ENCODE measurements at regions not wholly inside any gene's neighbourhood (a gene's known extent, or its start where the extent isn't known, plus 50 kb on each side); places are given as distances from the start of the nearest gene placed in this dataset.

DNA sequence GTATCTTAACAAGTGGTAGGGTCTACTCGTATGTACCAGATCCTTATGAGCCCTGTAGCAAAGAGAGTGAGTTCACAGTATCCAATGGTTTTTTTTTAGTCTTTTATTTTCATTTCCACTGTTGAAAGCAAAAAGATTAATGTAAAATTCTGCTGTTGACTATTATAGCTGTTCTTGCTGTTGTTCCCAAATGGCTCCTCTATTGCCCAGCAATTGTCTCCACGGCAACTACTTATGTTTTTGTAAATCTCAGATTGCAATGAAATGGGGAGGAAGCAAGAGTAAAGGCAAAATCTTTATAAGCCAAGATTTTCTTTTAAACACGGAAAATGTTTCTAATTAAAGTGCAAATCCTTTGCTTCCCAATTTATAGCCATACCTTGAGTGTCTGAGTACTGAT is 406.1 kb downstream of the EPM2A start:
- no peak for DNase-seq (ENCODE audit: low read depth)

DNA sequence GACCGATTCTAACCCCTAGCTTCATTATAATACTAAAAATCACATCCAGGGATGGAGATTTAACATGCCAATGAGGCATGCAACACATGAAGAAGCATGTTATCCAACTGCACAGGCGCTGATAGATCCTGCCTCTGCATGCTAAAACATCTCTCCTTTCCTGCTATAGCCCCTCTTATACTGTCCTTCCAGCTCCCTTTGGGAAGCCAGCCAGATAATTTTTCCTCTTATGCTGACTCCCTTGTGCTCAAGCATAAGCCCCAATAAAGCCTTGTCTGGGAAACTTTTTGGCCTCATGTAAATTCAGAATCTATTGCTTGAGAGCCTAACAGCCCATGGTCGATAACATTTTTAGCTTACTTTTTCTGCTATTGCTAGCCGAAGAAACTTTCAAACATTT is 404.3 kb downstream of the EPM2A start:
- DNase-seq (ENCODE audit: low read depth), result no peak

DNA sequence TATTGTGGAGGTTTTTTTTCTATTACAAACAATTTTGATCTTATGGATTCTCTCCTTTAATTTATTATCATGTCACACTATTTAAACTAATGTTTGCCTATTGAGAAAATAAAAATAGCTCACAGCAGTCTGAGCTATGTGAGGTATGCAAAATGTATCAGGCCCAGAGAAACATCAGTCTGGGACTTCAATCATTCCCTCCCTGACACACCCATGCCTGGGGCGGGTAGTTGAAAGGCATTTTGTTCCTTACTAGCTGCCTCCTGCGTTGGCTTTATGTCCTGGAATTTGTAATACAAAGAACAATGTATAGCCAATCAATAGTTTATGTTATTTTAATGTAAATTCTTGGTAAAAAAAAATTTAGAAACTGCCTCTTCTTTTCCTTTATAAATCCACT is 403.3 kb downstream of the EPM2A start:
- no peak for DNase-seq (ENCODE audit: low read depth)

DNA sequence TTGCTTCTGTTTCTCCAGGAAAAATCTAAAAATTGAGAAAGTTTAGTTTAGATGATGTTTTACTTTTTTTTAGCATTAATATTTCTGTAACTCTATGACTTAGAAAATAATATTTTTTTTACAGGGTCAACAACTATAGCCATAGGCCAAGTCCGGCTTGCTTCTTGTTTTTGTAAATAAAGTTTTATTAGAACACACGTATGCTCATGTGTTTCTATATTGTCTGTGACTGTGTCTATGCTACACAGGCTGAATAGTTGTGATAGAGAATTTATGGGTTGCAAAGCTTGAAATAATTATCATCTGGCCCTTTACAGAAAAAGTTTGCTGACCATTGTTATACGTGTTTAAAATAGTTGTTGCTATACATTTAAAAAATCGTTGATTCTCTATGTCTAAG is 399.2 kb downstream of the EPM2A start:
- no peak for DNase-seq (ENCODE audit: low read depth)

DNA sequence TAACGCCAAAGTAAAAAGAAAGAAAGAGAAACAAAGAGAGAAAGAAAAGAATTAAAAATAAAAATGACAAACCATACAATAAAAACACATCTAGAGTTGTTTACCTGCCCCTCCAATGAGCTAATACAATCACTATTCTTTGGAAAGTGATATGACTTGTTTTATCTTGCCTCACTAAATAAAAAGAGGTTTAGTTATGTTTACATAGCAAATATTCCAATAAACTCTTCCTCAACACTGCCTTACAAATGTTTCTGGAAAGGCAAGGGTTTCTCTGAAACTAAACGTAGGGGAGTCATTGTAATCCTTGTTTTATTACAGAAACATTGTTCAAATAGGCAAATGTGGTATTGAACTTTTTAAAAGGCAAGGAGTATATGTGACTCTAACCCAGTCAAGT is 396.2 kb downstream of the EPM2A start:
- no peak for DNase-seq (ENCODE audit: low read depth)

DNA sequence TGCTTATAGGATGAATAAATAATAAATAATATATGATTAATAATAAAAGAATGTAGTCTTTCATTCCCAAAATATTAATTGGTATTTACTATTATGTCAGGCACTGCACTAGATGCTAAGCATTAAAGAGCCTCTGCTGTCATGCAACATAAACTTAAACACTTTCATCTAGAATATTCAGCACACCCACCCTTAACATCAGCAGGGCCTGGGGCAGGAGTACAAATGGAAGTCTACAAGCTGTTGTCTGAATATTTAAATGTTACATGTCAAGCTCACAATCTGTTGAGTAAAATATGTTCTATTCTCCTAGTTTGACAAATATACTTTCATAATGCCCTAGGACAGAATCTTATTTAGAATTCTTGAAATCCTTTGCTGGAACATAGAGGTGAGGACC is 395.1 kb downstream of the EPM2A start:
- no peak for DNase-seq (ENCODE audit: low read depth)

DNA sequence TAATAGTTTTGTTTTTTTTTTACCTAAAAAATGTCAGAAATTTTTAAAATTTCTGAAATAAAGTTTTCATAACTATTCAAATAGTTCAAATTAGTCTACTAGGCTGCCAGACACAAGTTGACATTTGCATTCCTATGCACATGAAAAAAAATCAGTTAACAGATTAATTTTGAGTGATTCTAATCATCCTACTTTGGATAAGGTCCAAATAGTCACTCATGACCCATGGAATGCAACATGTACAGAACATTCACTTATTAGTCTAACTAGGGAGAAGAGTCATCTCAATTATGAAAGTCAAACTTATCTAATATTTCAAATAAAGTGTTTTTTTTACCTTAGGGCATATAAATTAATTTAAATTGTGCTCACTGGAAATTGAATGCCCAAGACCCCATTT is 390.2 kb downstream of the EPM2A start:
- no peak for DNase-seq (ENCODE audit: low read depth)

DNA sequence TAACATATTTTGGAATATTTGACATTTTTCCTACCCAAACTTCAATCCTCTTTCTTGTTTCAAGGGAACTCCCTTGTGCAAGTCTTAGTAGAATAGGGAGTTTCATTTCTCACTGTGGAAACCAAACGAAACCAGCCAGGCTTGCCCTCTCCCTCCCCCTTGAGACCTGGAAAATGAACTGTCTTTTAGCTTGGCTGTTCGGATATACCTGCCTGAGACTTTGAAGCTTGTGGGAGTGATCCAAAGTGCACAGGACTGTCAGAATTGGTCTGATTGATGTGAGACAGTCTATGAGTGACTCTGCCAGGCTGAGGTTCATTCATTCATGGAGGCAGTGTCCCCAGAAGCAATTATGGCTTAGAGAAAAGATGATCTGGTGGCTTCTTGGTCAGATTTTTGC is 388.1 kb downstream of the EPM2A start:
- DNase-seq (ENCODE audit: low read depth), result no peak

DNA sequence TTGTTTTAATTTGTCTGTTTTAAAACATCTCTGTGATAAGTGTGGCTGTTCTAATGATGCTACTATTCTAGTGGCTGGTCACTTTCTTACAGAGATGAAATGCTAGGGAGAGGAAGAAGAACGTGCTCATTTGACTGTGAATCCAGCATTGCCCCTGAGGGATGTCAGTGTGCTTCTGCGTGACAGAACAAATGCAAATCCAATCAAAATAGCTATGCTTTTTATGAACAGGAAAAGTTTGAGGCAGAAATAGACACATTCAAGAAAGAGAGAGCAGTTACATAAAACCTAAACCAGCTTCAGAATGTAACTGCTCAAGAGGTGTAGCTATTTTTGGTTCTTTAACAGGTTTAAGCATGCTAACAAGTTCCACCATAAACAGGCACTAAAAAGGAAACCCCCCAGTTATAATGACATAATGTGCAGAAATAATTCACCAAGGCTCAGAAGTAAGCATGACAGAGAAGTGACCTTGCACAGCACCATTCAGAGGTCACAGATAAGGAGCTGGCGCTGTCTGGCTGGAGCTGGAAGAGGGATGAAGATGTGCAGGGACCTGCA is 385.3 kb downstream of the EPM2A start:
- DNase-seq (ENCODE audit: low read depth), result no peak

DNA sequence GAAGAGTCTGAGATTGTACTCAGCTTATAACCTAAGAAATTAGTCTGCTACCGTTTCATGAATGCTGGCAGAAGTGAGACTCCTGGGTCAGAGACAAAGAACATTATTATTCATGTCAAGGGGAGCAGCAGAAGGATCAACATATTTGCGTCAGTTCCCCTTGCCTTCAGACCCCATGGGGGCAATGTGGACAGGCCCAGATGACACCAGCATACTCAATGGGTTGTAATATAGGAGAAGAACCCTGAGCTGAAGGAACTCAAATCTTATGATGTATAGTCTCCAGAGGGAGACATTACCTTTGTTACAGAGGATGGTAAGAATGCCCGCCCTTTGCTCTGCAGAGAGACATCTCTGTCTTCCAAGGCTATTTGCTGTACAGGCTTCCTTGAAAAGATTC is 384.4 kb downstream of the EPM2A start:
- no peak for DNase-seq (ENCODE audit: low read depth)

DNA sequence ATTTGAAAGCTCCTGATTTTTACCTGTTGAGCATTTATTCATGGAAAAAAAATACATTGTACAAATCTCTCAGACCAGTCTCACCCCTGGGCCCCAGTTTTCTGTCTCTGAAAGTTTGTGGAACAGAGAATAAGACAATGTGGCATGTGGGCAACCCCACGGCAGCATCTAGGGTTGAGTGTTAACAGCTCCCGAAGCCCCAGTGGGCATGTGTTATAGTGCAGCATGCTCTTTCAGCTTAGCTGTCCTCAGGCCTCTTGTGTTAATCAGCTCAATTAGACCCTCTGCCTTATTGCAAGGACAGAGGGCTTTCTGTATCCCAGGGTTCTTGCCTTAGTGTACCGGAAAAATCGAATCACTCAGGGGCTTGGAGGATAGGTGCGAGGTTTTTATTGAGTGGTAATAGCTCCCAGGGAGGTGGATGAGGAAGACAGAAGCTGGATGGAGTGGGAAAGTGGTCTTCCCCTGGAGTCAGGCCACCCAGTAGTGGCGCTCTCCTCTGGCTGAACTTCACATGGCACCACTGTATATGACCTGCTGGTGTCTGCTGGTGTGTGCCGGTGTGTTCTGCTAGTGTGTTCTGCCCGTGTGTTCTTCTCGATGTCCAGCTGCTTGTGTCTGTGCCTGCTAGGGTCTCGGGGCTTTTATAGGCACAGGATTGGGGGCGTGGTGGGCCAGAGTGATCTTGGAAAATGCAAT is 382.8 kb downstream of the EPM2A start:
- DNase-seq (ENCODE audit: low read depth), result no peak

DNA sequence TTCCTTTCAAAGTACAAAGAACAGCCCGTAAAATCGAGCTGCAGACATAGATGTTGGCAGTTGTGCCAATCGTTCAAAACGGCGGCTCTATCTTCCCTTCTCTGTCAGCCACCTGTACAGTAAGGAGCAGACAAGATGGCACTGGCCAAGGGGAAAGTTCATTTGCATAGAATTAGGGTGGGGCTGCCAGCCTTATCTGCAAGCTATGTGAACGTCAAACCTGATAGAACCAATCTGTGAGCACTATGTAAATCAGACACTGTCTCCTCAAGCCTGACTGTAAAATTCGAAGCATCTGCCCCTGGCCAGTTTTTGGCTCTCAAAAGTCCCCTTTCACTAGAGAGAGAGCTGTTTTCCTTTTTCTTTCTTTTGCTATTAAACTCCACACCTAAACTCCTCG is 374.5 kb downstream of the EPM2A start:
- DNase-seq (ENCODE audit: low read depth), result no peak

DNA sequence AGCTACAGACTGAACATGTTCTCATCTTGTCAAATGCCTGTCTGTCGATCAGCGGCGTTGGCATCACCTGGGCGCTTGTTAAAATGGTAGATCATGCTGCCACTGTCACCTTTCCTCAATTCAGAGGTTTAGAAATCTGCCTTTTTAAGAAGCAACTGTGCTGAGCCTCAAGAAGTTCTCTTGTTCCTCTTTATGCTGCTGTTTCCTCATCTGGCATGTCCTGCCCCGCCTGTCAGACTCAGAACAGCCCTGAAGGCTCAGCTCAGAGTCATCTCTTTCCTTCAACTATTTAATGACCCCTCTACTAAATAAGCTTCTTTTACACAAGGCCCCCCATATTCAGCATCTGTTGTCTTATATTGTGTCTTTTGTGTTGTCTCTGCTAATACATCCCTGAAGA is 368.2 kb downstream of the EPM2A start:
- no peak for DNase-seq (ENCODE audit: low read depth)

DNA sequence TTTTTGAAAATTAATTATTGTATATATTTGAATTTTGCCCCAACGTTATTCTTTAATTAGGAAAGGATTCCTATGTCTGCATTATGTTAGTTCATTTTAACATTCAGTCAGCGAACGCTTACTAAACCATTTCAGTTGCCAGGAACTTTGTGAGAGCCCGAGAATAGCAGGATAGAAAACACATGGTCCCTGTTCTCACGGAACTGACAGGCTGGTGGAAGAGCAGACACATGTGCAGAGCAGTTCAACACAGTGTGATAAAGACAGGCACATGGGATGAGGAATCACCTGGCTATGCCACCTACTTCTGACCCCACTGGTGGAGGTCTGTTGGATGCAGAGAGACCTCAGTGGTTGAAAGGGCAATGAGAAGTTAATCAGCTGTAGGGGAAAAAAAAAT is 367.2 kb downstream of the EPM2A start:
- peak; percentile 45 for DNase-seq (ENCODE audit: low read depth)

DNA sequence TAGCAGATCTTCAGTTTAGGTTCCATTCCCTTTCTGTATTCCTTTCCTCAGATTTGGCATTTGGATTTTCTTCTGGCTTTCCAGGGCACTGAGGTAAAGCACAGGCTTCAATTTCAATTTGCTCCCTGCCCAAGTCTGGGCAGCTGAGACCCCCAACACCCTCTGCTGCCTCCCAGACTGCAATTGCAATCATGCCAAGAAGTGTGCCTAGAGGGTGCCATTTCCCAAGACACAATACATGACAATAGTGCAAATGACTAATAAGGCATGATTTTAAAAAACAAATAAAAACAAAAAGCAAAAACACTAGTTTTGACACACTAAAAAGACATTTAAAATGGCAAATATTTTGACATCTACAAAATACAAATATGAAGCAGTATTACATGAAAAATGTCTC is 364.8 kb downstream of the EPM2A start:
- no peak for DNase-seq (ENCODE audit: low read depth)

DNA sequence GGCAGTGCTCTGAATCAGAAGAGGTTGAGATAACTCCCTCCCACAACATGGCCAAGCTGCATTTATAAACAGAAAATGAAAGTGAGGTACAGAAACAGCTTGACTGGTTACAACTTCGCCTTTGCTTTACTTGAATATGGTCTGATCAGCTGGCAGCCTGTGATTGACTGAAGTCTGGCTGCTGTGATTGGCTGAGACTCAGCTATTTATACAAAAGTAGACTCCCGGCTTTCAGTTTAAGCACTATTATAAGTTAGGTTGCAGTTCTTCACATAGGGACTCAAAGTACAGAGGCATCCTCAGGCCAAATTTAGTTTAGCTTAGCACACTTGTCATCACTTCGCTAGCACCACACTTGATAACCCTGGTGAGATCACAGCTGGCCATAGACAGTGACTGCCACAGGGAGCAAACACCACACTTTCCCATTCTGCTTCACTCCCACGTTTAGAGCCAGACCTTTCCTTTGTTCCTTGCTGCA is 362.6 kb downstream of the EPM2A start:
- peak; percentile 25 for DNase-seq (ENCODE audit: low read depth)

DNA sequence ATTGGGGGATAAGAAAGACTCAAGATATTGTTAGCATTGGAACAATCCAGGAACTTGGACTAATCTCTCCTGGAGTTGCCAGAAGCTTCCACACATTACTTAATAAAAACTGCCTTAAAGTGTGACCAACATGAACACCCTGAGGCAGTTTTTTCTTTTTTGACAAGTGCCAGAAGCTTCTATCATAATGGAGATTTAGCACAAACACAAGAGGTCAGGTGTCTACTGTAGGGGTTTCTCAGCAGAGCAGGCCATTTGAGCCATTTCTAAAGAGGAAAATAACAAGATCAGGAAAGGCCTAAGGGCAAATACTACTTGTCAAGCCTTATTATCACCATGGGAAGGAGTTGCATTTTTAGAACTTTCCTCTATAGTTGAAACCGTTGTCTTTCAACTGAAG is 361.5 kb downstream of the EPM2A start:
- no peak for DNase-seq (ENCODE audit: low read depth)

DNA sequence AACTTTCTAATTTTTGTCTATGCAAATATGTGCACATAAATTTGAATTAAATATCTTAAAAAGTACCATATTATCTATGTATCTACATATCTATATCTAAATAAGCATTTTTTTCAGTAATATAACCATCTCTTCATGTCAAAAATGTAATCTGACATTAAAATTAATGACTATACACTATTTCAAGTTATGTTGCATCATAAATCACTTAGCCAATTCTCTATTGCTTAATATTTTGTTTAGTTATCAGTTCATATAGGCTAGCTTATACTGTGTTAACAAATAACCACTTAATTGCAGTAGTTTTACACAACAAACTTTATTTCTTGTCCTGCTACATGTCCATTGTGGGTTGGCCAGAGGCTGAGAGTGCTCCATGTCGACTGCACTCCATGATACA is 360.8 kb downstream of the EPM2A start:
- no peak for DNase-seq (ENCODE audit: low read depth)

DNA sequence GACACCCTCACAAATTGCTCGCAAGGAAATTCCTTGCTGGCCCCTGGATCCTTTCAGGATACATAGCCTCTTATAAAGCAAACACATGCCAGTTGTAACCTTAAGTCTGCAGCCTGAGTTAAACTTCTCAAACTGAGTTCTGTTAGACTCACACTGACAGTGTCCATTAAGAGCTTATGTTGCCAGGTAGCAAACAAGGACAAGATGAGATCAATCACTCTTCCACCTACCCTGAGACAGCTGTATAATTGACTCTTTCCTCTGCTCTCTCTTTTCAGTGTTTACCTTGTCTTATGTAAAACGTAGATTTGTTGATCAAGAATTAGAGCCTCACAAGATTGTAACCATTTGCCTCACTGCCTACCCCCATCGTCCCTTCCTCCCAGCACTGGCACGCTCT is 359.8 kb downstream of the EPM2A start:
- DNase-seq (ENCODE audit: low read depth), result no peak

DNA sequence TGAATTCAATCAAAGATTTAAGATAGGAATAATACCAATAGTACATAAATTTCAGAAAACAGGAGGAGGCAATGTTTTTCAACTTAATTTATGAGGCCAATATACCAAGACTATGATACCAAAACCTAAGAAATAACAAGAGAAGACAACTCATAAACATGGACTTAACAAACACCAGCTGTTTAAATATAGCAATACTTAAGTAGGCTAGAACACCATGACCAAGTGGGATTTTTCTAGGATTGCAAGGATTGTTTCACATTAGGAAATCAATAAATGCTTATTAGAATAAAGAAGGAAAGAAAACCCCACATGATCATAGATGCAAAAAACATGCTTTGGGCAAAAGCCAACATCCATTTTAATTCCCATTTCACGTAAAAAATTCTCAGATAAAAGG is 355.1 kb downstream of the EPM2A start:
- DNase-seq (ENCODE audit: low read depth), result peak; percentile 69

DNA sequence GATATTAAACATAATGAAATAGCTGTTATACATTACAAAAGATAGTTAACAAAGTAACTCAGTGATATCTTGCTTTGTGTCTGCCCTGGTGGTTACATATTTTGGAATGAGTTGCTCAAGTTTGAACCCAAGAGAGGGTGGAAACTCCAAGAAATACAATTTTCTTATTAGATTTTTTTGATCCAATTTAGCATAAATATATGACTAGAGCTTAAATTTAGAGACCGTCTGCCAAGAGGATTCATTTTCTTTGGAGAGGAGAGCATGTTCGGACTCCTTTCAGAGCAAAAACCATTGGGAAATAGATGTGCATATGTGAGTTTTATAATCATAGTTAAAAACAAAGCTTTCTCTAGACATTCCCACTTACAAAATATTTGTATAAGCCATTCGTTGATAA is 353.4 kb downstream of the EPM2A start:
- no peak for DNase-seq (ENCODE audit: low read depth)

DNA sequence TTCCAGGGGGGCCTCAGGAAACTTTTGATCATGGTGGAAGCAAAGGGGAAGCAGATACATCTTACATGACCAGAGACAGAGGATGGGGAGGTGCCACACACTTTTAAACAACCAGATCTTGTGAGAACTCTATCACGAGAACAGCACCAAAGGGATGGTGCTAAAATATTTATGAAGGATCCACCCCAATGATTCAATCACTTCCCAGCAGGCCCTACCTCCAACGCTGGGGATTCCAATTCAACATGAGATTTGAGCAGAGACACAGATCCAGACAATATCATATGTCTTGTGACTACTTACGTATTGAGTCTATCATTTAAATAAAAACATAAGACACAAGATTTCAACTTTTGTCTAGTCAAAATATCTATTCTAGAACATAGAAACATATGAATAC is 351.9 kb downstream of the EPM2A start:
- DNase-seq (ENCODE audit: low read depth), result no peak

DNA sequence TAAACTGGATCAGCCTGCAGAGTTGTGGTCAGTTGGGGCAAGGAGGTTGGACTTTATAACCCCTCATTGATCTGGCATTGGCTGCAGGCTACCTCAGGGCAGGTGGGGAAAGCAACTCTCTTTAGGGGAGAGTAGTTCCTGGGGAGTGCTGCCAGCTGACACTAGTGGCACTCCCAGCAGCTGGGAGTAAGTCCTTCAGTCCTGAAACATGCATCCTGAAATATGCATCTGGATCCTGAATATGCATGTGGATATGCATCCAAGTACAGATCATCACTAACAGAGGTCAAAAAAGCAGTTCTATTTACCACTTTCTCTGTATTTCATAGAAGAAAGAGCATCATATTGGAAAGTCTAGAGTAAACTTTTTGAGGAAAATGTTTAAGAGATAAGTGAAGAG is 350.8 kb downstream of the EPM2A start:
- no peak for DNase-seq (ENCODE audit: low read depth)

DNA sequence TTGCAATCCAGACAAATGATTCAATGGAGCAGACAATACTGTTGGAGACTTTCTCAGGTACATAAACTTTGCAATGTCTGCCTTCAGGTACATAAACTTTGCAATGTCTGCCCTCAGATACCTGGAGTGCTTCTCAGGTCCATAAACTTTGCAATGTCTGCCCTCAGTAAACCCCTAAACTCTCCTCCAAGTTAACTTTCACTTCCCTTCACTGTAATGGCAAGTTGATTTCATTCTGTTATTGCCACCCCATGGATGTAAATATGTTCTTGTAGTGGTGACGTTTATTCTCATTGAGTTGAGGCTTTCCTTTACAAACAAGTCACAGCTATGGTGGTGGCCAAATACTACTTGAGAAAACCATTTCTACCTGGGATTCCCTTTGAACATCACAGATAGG is 338.8 kb downstream of the EPM2A start:
- DNase-seq (ENCODE audit: low read depth), result no peak

All from fibroblast of gingiva (primary cell).